Mucosa of rectum (tissue), 2 donors: ENCODE measurements at regions not wholly inside any gene's neighbourhood (a gene's known extent, or its start where the extent isn't known, plus 50 kb on each side); places are given as distances from the start of the nearest gene placed in this dataset.

Experiments used
- H3K27ac ChIP-seq, 2 donors: one replicate each; pipeline ENCODE4 v1.7.0; 2013; ENCODE audit warnings: inconsistent platforms in 2 of 2, low read depth in 2 of 2, low read length in 2 of 2
- H3K27me3 ChIP-seq, 2 donors: one replicate each; pipeline ENCODE4 v1.7.0; 2013; ENCODE audit warnings: low read length in 2 of 2; ENCODE audit not compliant: control insufficient read depth in 2 of 2, insufficient read depth in 2 of 2
- H3K36me3 ChIP-seq, 2 donors: one replicate each; pipeline ENCODE4 v1.7.0; 2013; ENCODE audit warnings: low read length in 2 of 2; ENCODE audit not compliant: control insufficient read depth in 2 of 2, insufficient read depth in 2 of 2
- H3K4me1 ChIP-seq, 2 donors: one replicate each; pipeline ENCODE4 v1.7.0; 2013; ENCODE audit warnings: low read length in 2 of 2, mild to moderate bottlenecking in 1 of 2; ENCODE audit not compliant: control insufficient read depth in 2 of 2, insufficient read depth in 2 of 2
- H3K4me3 ChIP-seq, 2 donors: one replicate each; pipeline ENCODE4 v1.7.0; 2013; ENCODE audit warnings: low read length in 2 of 2
- H3K9ac ChIP-seq, 2 donors: one replicate each; pipeline ENCODE4 v1.7.0; 2013; ENCODE audit warnings: low read length in 2 of 2, low read depth in 1 of 2, mild to moderate bottlenecking in 1 of 2
- H3K9me3 ChIP-seq, 2 donors: one replicate each; pipeline ENCODE4 v1.7.0; 2013; ENCODE audit warnings: low read length in 2 of 2; ENCODE audit not compliant: control insufficient read depth in 2 of 2
- donor health status: healthy.
- donor health status: Normal muscosa, but diverticular disease.

GRCh38 chr1:56356376-56356990 lies 222.9 kb downstream of the PLPP3 start:
- H3K4me3 ChIP-seq, result no peak overlapping the region
- no peaks in the 10 kb centered on the region for H3K27me3 ChIP-seq
- H3K9me3 ChIP-seq, result no peaks in the 10 kb centered on the region
- no peak overlapping the region for H3K27ac ChIP-seq
- H3K4me1 ChIP-seq, result no peaks in the 10 kb centered on the region
- no peak overlapping the region for H3K9ac ChIP-seq
- no peaks in the 10 kb centered on the region for H3K36me3 ChIP-seq

- Histone ChIP-seq H3K9me3 (no peaks in the 10 kb centered on the region), H3K4me3 (no peak overlapping the region), H3K27me3 (no peaks in the 10 kb centered on the region), H3K27ac (no peak overlapping the region), H3K4me1 (no peaks in the 10 kb centered on the region), H3K36me3 (no peaks in the 10 kb centered on the region), H3K9ac (no peak overlapping the region)
Measured at GRCh38 chr1:56355918-56356317, 223.4 kb downstream of the PLPP3 start.

- H3K27me3 ChIP-seq, result no peaks in the 10 kb centered on the region
- no peak overlapping the region for H3K4me3 ChIP-seq
- no peak overlapping the region for H3K9ac ChIP-seq
- H3K27ac ChIP-seq, result no peak overlapping the region
- H3K36me3 ChIP-seq, result no peaks in the 10 kb centered on the region
- no peaks in the 10 kb centered on the region for H3K4me1 ChIP-seq
- H3K9me3 ChIP-seq, result no peaks in the 10 kb centered on the region
Measured at GRCh38 chr1:56355422-56355821, 223.9 kb downstream of the PLPP3 start.

- H3K9me3 ChIP-seq, result no peaks in the 10 kb centered on the region
- no peak overlapping the region for H3K4me3 ChIP-seq
- H3K36me3 ChIP-seq, result no peaks in the 10 kb centered on the region
- no peak overlapping the region for H3K9ac ChIP-seq
- no peak overlapping the region for H3K27ac ChIP-seq
- no peaks in the 10 kb centered on the region for H3K27me3 ChIP-seq
- H3K4me1 ChIP-seq, result no peaks in the 10 kb centered on the region
Measured at GRCh38 chr1:56345831-56346230, 233.5 kb downstream of the PLPP3 start.

GRCh38 chr1:56340977-56341376 lies 238.4 kb downstream of the PLPP3 start:
- no peaks in the 10 kb centered on the region for H3K9me3 ChIP-seq
- H3K27ac ChIP-seq, result no peak overlapping the region
- H3K36me3 ChIP-seq, result no peaks in the 10 kb centered on the region
- H3K4me3 ChIP-seq, result no peak overlapping the region
- H3K4me1 ChIP-seq, result no peaks in the 10 kb centered on the region
- no peak overlapping the region for H3K9ac ChIP-seq
- no peaks in the 10 kb centered on the region for H3K27me3 ChIP-seq

GRCh38 chr1:56339786-56340465 lies 239.4 kb downstream of the PLPP3 start:
- Histone ChIP-seq H3K36me3 (no peaks in the 10 kb centered on the region), H3K4me1 (no peaks in the 10 kb centered on the region), H3K27me3 (no peaks in the 10 kb centered on the region), H3K9me3 (no peaks in the 10 kb centered on the region), H3K4me3 (no peak overlapping the region), H3K9ac (no peak overlapping the region), H3K27ac (no peak overlapping the region)

GRCh38 chr1:56339093-56339492 lies 240.3 kb downstream of the PLPP3 start:
- H3K9ac ChIP-seq, result no peak overlapping the region
- no peaks in the 10 kb centered on the region for H3K36me3 ChIP-seq
- H3K4me1 ChIP-seq, result no peaks in the 10 kb centered on the region
- no peak overlapping the region for H3K27ac ChIP-seq
- H3K27me3 ChIP-seq, result no peaks in the 10 kb centered on the region
- no peaks in the 10 kb centered on the region for H3K9me3 ChIP-seq
- H3K4me3 ChIP-seq, result no peak overlapping the region

DNA sequence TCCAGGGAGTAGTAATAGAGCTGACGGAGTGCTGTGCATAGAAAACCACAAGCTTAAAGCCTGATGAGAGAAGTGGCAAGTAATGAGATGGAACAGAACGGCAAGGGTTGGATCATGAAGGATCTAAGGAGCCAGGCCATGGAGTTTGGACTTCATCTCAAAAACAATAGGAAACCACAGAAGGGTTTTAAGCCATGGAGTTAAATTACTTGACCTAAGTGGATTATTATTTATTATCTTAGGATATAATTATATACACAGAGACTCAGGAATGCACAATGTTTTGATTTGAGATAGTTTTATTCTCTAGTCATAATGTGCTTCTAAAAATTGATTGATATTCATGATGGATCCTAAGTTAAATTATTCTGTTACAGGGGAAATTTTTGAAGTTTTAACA lies 242.4 kb downstream of the PLPP3 start:
- no peak overlapping the region for H3K4me3 ChIP-seq

DNA sequence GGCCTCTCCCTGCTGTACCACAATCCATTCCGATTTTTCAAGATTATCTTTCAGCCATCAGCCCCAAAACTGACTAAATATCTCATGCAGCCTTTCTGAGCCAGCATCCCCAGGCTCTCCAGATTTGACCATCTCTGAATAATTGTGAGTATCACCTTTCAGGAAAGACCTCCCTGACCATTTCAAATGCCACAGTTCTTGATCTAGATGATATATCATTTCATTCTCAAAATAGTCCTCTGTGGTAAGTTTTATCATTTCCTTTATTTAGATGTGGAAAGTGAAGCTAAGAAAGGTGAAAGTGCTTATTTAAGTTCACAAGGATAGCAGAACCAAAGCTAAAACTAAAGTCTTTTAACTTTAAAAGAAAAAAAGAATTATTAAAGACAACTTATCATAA lies 244.0 kb downstream of the PLPP3 start:
- H3K27me3 ChIP-seq, result no peaks in the 10 kb centered on the region
- H3K9ac ChIP-seq, result no peak overlapping the region
- no peaks in the 10 kb centered on the region for H3K36me3 ChIP-seq
- H3K27ac ChIP-seq, result no peak overlapping the region
- no peak overlapping the region for H3K4me3 ChIP-seq
- no peaks in the 10 kb centered on the region for H3K9me3 ChIP-seq
- H3K4me1 ChIP-seq, result no peaks in the 10 kb centered on the region

More for the DNA sequence above, 242.4 kb downstream of the PLPP3 start:
- H3K4me1 ChIP-seq, result no peaks in the 10 kb centered on the region
- no peaks in the 10 kb centered on the region for H3K9me3 ChIP-seq
- no peak overlapping the region for H3K27ac ChIP-seq
- no peaks in the 10 kb centered on the region for H3K27me3 ChIP-seq
- no peak overlapping the region for H3K9ac ChIP-seq
- H3K36me3 ChIP-seq, result no peaks in the 10 kb centered on the region

DNA sequence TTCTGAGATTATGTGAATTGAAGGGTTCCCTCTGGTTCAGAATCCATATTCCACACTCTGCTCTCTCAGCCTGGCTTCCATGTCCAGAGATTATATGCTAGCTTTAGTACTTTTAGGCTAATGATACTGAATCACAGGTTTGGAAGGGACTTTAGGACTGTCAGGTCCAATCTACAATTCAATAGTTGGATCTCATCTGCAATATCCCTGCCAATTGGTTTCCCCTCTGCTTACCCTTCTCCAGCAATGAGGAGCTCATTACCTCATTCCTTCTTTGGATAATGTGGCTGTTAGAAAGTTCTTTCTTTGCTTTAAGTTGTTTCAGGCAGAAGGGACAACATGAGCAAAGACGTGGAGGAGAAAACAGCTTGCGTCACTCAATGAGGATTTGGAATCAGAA lies 245.3 kb downstream of the PLPP3 start:
- no peak overlapping the region for H3K9ac ChIP-seq
- H3K9me3 ChIP-seq, result no peaks in the 10 kb centered on the region
- H3K36me3 ChIP-seq, result no peaks in the 10 kb centered on the region
- H3K4me3 ChIP-seq, result no peak overlapping the region
- no peaks in the 10 kb centered on the region for H3K27me3 ChIP-seq
- H3K27ac ChIP-seq, result no peak overlapping the region
- H3K4me1 ChIP-seq, result no peaks in the 10 kb centered on the region
